Stimulated activated CD8-positive, alpha-beta memory T cell treated with anti-CD3 and anti-CD28 coated beads, Interleukin-4, amount 100 ng/mL, for 1 hour (primary cell): ENCODE measurements at regions not wholly inside any gene's neighbourhood (a gene's known extent, or its start where the extent isn't known, plus 50 kb on each side); places are given as distances from the start of the nearest gene placed in this dataset.
"Not testable (repeated sequence)": the region's sequence is repeated elsewhere in the genome, so short reads cannot be mapped to it uniquely, and the experiment has no call there.

Experiments used
- DNase-seq, 2 donors: peaks; one replicate each; pipeline ENCODE4 v3.0.0-alpha.2; 2020; ENCODE audit warnings: low read depth in 2 of 2, low spot score in 1 of 2

- not testable (repeated sequence) for DNase-seq
Measured at GRCh38 chr14:53616536-53616935, 340.1 kb downstream of the BMP4 start.

DNA sequence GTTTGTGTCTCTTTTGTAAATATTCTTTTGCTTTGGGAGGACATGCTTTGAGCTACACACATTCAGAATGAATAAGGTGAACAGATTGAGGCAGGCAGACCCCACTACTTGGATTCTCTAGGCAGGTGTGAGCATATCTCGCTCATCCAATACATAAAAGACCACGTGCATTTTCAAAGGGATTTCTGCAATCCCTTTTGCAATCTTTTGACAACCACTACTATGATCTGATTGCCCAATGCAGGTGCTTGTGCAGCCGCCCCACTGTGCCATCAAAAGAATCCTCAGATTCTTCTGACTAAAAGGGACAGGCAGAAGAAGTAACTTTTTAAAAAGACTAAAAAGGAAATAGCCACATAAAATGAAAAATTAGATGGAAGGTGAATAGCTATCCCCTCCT is 341.4 kb downstream of the BMP4 start:
- DNase-seq: no peak

DNA sequence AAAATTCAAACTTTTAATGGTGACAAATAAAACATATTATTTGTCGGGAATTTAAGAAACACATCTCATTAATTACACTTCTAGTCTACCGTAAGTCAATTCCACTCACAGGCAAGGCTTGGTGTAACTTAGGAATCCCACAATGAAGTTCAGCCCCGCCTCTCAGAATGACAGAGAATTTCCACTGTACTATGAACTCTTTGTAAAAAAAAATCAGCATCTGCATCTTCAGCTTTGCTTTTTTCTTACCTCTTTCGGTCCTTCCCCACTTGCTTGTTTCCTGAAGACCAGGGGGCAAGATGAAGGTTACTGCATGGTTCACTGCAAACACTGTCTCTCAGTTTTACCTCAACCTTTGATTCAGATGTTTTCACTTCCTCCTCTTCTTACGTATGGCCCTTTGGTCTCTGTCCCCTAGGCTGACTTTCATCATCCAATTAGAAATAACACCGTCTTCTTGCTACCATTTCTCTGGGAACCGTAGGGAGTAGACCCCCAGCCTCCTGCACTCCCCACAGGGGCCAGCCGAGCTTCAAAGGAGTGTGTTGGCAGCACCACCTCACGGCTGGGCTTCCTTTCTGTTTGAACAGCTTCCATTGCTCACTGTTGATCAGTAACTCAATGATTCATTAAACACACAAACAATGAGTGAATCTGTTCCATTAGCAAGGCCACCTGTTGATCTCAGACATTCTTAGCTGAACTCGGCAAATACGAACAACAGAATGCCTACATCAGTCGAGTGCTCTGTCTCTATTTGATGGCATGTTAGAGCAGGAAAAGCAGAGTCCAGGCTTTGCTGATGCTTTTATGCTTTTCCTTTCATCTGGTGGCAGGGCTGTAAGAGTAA is 343.0 kb downstream of the BMP4 start:
- no peak for DNase-seq

DNA sequence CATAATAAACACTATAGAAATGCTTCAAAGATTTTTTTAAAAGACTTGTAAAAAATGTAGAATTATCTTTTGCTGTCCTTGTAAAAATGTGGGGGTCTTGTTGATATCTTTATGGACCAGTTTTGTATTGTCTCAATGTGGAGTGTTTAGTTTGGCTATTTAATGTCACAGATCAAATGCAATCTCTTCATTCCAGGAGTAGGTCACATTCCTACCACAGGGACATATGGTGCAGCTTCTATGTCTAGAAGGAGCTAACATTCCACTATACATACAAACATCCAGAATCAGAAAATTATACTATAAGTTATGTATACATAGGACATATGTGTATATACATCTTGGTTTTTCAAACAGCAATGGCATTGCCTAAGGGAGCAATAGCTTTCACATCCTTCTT is 345.7 kb downstream of the BMP4 start:
- DNase-seq: no peak

GRCh38 chr14:53609009-53609408 is 347.6 kb downstream of the BMP4 start:
- no peak for DNase-seq

DNA sequence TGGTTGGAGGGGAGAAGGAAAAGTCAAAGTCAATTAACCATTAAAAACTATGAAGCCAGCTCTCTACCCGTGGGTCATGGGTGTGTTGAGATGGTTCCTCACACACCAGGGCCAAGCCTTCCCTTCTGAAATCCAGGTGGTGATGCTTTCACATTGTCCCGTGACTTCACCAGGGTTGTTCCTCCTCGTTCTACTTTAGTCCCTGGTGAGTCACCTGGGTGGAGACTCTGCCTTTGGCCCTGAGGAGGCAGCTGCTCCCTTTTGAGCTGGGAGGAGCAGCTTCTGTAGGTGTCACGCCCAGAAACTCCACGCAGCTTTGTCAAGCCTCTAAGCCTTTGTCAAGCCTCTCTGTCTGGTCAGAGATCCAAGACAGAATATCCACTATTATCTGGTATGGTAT is 348.3 kb downstream of the BMP4 start:
- no peak for DNase-seq

DNA sequence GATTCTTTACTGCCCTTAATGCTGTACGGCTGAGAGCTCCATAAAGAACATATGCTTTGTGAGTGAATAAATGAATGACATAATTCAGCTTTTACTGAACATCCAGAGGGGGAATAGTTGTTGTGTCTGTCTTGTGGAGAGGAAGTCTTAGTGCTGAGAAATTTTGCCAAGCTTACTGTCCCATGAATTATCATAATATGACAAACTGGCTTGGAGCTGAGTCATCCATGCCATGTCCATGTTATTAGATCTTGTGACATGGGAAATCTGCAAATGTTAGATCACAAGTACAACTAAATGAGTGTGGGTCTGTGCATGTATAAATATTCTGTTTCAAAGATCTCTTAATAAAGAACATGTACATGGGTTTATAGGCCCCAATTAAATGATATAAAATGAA is 350.4 kb downstream of the BMP4 start:
- DNase-seq: no peak

- DNase-seq: no peak
Measured at GRCh38 chr14:53605562-53605961, 351.1 kb downstream of the BMP4 start.

- no peak for DNase-seq
Measured at GRCh38 chr14:53603994-53604393, 352.6 kb downstream of the BMP4 start.

DNA sequence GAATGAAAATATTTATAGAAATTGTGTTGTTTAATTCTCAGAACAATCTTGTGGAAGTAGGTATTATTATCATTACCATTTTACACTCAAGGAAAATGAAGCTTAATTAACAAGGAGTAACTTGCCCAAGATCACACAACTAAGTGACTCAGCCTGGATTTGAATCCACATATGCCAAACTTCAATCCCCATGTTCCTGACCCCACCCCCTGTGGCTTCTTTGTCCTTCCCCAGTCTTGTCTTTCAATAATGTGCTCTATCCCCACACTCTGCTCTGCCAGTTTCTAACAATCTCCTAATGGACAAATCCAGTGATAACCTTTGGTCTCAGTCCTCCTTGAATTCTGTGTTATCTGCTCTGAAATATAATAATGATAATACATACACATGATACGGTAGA is 355.2 kb downstream of the BMP4 start:
- DNase-seq: no peak

GRCh38 chr14:53599221-53599945 is 357.2 kb downstream of the BMP4 start:
- no peak for DNase-seq

DNA sequence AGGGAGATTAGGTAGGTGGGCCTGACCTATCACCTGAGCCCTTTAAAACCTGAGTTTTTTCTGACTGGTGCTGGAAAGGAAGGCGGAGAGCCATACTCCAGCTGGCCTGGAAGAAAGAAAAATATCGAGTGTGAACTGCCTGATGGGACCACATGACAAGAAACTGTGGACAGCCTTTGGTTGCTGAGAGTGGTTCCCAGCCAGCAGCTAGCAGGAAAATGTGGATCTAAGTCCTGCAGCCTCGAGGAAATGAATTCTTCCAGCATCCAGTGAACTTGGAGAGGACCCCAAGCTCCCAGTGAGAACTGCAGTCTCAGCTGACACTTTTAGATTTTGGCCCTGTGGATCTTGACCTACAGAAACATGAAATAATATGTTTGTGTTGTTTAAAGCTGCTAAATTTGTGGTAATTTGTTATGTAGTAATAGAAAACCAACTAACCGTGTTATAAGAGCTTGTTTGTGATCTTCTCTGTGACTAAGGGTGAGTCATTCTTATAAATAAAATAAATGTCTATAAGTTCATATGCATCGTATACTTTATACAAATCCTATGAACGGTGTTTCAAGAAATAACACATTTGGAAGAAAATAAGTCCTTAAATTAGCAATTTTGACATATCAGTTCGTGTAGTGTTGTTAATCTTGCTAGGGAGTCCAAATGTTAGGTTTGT is 359.6 kb downstream of the BMP4 start:
- no peak for DNase-seq

DNA sequence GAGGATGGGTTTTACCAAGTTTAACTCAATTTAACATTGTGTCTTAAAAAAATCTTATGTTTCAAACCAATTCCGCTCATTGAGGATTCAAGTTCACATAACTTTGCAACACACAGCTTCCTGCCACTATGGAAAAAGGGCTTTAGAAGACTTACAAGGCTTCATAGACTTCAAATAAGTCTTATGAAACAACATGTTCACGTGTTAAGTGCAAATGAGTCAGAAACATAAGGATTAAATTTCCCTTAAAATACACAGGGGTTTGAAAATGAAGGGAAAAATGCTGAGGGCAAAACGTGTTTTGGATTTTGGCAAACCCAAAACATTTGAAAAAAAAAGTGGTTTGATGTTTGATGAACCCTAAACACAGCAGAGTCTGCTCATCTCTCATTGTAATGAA is 364.8 kb downstream of the BMP4 start:
- DNase-seq: no peak

GRCh38 chr14:53581504-53581903 is 375.1 kb downstream of the BMP4 start:
- no peak for DNase-seq

DNA sequence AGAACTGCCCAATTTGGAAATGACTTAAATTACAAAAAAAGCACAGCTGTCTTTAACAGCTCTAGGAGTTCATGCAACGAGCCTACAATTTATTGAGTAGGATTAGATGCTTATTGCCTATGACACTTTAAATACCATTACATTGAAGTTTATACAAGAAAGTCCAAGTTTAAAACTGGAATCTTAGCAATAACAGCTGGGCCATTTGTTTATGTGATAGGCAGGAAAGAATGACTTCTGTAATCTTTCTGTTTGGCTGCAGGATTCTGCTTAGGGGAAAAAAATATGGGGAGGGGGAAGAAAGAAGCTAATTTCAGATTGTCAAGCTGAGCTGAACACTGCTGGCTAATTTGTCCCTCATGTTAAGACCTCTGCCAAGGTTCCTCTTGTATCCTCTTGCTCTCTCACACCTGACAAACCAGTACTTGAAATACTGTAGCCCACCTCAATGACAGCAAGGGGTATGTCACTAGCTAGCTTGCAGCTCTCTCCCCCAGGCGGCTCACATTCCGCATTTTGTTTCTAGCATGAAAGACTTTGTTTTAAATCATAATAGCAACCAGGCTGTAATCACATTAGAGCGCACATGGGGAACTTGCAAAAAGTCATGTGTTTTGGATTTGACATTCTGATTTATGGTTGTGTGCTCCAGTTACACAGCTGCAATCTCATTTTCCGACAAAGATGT is 384.8 kb downstream of the BMP4 start:
- DNase-seq: no peak

- no peak for DNase-seq
Measured at GRCh38 chr14:53570411-53571387, 385.9 kb downstream of the BMP4 start.

DNA sequence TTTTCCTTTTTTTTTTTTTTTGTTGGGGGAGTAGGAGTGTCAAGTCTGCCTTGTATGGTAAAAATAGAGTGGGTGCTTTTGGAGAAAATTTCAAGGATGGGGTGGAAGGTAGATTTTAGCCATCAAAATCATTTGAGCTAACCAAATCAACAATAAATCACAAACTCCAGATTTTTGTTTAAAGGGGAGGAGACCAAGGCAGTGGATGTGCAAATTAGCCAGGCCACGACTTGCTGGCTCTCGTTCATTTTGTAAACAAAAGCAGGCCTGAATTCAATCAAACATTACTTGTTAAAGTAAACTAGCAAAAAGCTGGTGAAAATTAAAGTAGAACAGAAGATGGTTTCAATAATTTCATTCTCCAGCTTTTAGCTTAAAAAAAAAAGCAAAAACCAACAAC is 387.2 kb downstream of the BMP4 start:
- no peak for DNase-seq

DNA sequence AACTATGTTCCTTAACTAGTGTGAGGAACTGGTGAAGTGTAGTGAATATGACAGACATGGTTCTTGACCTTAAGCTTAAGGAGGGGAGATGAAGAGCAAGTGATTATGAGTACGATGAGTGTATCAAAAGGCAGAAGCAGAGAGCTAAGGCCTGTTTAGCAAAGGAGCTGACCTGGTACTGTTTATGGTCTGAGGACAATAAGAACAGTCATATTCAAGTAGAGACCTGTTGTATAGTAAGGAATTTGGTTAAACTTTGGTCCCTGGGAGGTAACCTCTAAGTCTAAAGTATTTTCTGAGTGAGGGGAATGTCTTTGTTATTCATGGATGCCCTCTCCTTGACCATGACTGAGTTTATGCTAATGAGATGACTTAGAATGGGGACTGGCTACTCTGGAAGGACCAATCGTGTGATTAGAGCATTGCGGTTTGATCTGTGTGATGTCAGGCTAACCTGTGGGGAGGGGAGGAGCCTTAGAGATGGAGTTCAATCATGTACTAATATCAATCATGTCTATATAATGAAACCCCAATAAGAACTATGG is 389.3 kb downstream of the BMP4 start:
- no peak for DNase-seq

DNA sequence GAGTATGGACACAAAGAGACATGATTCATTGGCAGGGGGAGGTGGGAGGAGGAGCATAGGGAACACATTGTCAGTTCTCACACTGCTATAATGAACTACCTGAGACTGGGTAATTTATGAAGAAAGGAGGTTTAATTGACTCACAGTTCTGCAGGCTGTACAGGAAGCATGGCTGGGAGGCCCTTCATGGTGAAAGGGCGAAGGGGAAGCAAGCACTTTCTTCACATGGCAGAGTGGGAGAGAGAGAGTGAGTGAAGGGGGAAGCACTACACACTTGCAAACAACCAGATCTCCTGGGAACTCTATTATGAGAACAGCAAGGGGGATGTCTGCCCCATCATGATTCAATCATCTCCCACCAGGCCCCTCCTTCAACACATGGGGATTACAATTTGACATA is 391.8 kb downstream of the BMP4 start:
- DNase-seq: no peak

DNA sequence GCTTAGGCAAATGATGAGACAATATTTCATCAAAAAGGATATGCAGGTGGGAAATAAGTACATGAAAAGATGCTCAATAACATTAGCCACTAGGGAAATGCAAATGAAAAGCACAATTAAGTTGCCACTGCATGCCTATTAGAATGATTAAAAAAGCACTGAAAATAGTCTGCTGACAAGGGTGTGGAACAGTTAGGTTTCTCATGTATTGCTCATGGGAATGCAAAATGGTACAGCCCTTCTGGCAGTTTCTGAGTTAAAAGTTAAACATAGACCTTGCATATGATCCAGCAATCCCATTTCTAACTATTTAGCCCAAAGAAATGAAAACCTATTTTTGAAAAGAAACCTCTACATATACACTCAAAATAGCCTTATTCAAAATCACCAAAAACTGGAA is 393.0 kb downstream of the BMP4 start:
- no peak for DNase-seq
